ENCODE measurements at regions not wholly inside any gene's neighbourhood (a gene's known extent, or its start where the extent isn't known, plus 50 kb on each side); places are given as distances from the start of the nearest gene placed in this dataset.

DNA sequence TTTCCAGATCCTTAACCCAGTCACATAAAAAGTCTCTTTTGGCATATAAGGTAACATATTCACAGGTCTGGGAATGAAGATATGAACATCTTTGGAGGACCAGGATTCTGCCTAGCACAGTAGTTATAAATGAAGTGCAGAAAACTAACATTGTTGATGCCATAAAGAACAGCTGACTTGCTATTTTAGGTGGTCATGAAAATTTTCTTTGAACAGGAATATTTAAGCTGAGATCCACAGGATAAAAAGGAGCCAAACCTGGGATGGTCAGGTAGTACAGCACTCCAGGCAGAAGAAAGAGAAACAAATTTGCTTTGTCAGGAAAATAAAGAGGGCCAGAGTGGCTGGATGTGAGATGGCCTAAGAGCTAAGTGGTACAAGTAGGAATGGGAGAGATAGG, 80.0 kb downstream of the CENPW start:
- no peak for ATAC-seq
- CTCF ChIA-PET, result interaction anchor here (1.3 kb wide), 1 partner anchor 13 kb away, joined by 3 read pairs; no protein-coding TSS in a partner anchor
- intact Hi-C loops (cut with micrococcal nuclease), result no loop called here

DNA sequence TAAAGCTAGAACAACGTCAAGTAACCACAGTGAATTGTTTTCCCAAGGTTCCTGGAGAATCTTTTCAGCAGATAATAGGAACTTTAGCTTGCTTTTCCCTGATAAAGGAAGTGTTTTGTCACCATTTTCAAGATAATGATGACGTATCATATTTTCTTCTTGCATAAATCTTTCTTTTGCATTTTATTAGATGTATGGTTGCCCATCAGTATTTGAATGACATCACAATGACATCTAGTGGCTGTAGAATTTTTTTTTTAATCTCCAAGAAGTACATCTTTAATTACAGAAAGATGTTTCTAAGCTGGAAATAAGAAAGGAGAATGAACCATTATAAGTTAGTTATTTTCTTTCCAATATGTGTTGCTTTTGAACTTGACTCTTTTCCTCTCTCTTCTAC, 83.0 kb downstream of the CENPW start:
- Histone ChIP-seq H3K27me3 (ENCODE audit: insufficient read depth, low read length) (no peaks in the 10 kb centered on the region), H3K4me3 (replicated peaks in 1 of 2; ENCODE audit: low read depth in 1 of 2, low read length in 2 of 2) (no peak overlapping the region), H3K79me2 (ENCODE audit: insufficient read depth, low read length) (no peaks in the 10 kb centered on the region), H3K27ac (ENCODE audit: low read depth, low read length) (no peak overlapping the region), H3K9me2 (ENCODE audit: insufficient read depth) (no peaks in the 10 kb centered on the region), H3K36me3 (ENCODE audit: control insufficient read depth in 1 of 2, insufficient read depth in 2 of 2, low read length in 2 of 2) (no peaks in the 10 kb centered on the region), H3K4me2 (ENCODE audit: low read length) (no peak overlapping the region), H3K4me1 (ENCODE audit: control insufficient read depth in 1 of 2, insufficient read depth in 2 of 2, low read length in 2 of 2) (no peaks in the 10 kb centered on the region), H4K20me1 (ENCODE audit: insufficient read depth) (no peaks in the 10 kb centered on the region), H2AFZ (ENCODE audit: low read depth, low read length, poor library complexity, severe bottlenecking) (no peak overlapping the region), H3K9ac (ENCODE audit: low read length) (no peak overlapping the region), H3K9me3 (ENCODE audit: control insufficient read depth in 1 of 2, insufficient read depth in 1 of 2, low read depth in 1 of 2, low read length in 2 of 2) (no peaks in the 10 kb centered on the region)
- BruUV-seq (replicated peaks), result no TSS peak
- intact Hi-C loops (cut with micrococcal nuclease), result no loop called here
- ChIA-PET CTCF (no interaction called here), POLR2A (no interaction called here), RAD21 (ENCODE audit: low non-redundant PET in 1 of 2, low total read pairs in 2 of 2, uncharacterized antibody in 2 of 2, unreplicated experiment in 2 of 2) (no interaction called here)
- ATAC-seq (no peak), DNase-seq (ENCODE audit: low read depth, low spot score) (no peak)
- peak; percentile 27; the same call in 1 of the 2 replicates for TF ChIP-seq RAD21 (IDR thresholded peaks at IDR 0.05; ENCODE audit: low read depth)
- TF ChIP-seq, protein P1, sequence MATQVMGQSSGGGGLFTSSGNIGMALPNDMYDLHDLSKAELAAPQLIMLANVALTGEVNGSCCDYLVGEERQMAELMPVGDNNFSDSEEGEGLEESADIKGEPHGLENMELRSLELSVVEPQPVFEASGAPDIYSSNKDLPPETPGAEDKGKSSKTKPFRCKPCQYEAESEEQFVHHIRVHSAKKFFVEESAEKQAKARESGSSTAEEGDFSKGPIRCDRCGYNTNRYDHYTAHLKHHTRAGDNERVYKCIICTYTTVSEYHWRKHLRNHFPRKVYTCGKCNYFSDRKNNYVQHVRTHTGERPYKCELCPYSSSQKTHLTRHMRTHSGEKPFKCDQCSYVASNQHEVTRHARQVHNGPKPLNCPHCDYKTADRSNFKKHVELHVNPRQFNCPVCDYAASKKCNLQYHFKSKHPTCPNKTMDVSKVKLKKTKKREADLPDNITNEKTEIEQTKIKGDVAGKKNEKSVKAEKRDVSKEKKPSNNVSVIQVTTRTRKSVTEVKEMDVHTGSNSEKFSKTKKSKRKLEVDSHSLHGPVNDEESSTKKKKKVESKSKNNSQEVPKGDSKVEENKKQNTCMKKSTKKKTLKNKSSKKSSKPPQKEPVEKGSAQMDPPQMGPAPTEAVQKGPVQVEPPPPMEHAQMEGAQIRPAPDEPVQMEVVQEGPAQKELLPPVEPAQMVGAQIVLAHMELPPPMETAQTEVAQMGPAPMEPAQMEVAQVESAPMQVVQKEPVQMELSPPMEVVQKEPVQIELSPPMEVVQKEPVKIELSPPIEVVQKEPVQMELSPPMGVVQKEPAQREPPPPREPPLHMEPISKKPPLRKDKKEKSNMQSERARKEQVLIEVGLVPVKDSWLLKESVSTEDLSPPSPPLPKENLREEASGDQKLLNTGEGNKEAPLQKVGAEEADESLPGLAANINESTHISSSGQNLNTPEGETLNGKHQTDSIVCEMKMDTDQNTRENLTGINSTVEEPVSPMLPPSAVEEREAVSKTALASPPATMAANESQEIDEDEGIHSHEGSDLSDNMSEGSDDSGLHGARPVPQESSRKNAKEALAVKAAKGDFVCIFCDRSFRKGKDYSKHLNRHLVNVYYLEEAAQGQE (IDR thresholded peaks at IDR 0.05; ENCODE audit: low read depth), result no peak

More for the DNA sequence above, 80.0 kb downstream of the CENPW start:
- H3K9me2 ChIP-seq (ENCODE audit: insufficient read depth), result no peaks in the 10 kb centered on the region
- no peaks in the 10 kb centered on the region for H3K4me1 ChIP-seq (ENCODE audit: control insufficient read depth in 1 of 2, insufficient read depth in 2 of 2, low read length in 2 of 2)
- no peak overlapping the region for H3K4me2 ChIP-seq (ENCODE audit: low read length)
- ChIA-PET POLR2A (no interaction called here), RAD21 (ENCODE audit: low non-redundant PET in 1 of 2, low total read pairs in 2 of 2, uncharacterized antibody in 2 of 2, unreplicated experiment in 2 of 2) (no interaction called here)
- no peak overlapping the region for H3K27ac ChIP-seq (ENCODE audit: low read depth, low read length)
- H3K36me3 ChIP-seq (ENCODE audit: control insufficient read depth in 1 of 2, insufficient read depth in 2 of 2, low read length in 2 of 2), result no peaks in the 10 kb centered on the region
- TF ChIP-seq CBX3 (IDR thresholded peaks at IDR 0.05; ENCODE audit: low read depth) (no peak), EGR1 (IDR thresholded peaks at IDR 0.05; ENCODE audit: low read depth) (no peak)
- TF ChIP-seq, protein P2, sequence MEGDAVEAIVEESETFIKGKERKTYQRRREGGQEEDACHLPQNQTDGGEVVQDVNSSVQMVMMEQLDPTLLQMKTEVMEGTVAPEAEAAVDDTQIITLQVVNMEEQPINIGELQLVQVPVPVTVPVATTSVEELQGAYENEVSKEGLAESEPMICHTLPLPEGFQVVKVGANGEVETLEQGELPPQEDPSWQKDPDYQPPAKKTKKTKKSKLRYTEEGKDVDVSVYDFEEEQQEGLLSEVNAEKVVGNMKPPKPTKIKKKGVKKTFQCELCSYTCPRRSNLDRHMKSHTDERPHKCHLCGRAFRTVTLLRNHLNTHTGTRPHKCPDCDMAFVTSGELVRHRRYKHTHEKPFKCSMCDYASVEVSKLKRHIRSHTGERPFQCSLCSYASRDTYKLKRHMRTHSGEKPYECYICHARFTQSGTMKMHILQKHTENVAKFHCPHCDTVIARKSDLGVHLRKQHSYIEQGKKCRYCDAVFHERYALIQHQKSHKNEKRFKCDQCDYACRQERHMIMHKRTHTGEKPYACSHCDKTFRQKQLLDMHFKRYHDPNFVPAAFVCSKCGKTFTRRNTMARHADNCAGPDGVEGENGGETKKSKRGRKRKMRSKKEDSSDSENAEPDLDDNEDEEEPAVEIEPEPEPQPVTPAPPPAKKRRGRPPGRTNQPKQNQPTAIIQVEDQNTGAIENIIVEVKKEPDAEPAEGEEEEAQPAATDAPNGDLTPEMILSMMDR (IDR thresholded peaks at IDR 0.05 in 2 of 3, conservative IDR thresholded peaks at IDR 0.05 in 1 of 3; ENCODE audit: borderline replicate concordance in 1 of 3, insufficient read depth in 1 of 3, low read depth in 2 of 3, low read length in 2 of 3), result no peak
- H4K20me1 ChIP-seq (ENCODE audit: insufficient read depth), result no peaks in the 10 kb centered on the region
- no peaks in the 10 kb centered on the region for H3K27me3 ChIP-seq (ENCODE audit: insufficient read depth, low read length)
- H3K9me3 ChIP-seq (ENCODE audit: control insufficient read depth in 1 of 2, insufficient read depth in 1 of 2, low read depth in 1 of 2, low read length in 2 of 2), result no peaks in the 10 kb centered on the region
- no peak overlapping the region for H2AFZ ChIP-seq (ENCODE audit: low read depth, low read length, poor library complexity, severe bottlenecking)
- H3K4me3 ChIP-seq (replicated peaks in 1 of 2; ENCODE audit: low read depth in 1 of 2, low read length in 2 of 2), result no peak overlapping the region
- no peak overlapping the region for H3K9ac ChIP-seq (ENCODE audit: low read length)
- H3K79me2 ChIP-seq (ENCODE audit: insufficient read depth, low read length), result no peaks in the 10 kb centered on the region
- DNase-seq (ENCODE audit: low read depth, low spot score), result no peak
- BruUV-seq (replicated peaks), result no TSS peak
